ENCODE measurements at regions not wholly inside any gene's neighbourhood (a gene's known extent, or its start where the extent isn't known, plus 50 kb on each side); places are given as distances from the start of the nearest gene placed in this dataset.
"Not testable (repeated sequence)": the region's sequence is repeated elsewhere in the genome, so short reads cannot be mapped to it uniquely, and the experiment has no call there.

DNA sequence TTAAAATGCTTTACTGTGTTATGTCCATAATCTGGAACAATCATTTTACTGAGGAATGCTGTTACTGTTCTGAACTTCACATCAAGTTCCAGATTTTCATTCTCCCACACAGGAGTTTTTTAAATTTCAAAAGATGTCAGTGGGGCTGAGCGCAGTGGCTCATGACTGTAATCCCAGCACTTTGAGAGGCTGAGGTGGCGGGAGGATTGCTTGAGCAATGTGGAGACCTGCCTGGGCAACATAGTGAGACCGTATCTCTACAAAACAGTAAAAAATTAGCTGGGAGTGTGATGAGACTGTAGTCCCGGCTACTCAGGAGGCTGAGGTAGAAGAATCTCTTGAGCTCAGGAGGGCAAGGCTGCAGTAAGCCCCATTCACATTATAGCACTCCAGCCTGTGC lies 177.9 kb upstream of the GOLGA6L22 start:
- not testable (repeated sequence) for H3K27ac ChIP-seq (ENCODE audit: low read depth, low read length, severe bottlenecking)
- WGBS, 2 experiments (ENCODE audit: insufficient coverage in 2 of 2) = 71 to 80% methylated on average over 3 to 4 of the region's 4 CpGs

DNA sequence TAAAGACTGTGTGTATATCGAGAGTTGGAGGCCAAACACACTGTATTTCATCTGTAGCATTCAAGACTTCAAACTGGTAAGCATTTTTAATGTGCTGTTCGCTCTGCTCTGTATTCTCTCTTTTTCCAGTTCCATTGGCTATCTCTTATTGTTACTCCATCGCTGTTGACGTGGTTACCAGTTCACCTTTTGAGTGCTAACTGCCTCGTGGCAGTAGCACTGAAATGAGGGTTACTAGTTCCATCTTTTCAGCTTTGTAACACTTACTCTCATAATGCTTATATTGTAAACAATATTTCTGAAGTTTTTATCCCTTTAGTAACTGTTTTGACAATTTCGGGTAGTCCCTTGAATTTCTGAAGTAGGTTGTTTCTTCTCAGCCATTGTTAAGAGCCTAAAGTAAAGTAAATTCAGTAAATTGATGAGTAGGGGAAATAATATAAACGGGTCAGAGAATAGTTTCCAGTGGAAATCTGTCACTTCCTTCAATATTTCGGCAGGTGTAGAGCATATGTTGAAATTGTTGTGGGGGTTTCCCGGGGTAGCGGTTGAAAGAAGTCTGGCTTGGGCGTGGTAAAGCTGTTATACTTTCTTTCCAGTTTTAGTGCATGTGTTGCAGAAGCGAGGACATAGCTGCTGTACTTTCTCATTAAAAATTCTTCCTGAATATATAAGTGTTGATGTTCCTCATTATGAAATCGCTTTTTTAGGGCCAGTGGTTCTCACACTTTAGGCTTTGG lies 175.7 kb upstream of the GOLGA6L22 start:
- 53 to 64% methylated on average over 4 to 8 of the region's 13 CpGs for WGBS, 2 experiments (ENCODE audit: insufficient coverage in 2 of 2)
- H3K9me3 ChIP-seq (ENCODE audit: control insufficient read depth, low read length) = peaks cover 36% of the 10 kb centered on the region
- not testable (repeated sequence) for H3K4me1 ChIP-seq (ENCODE audit: control insufficient read depth, insufficient read depth, low read length, poor library complexity, severe bottlenecking)

More for the DNA sequence above, 177.9 kb upstream of the GOLGA6L22 start:
- H3K4me3 ChIP-seq (ENCODE audit: extremely low read depth, insufficient read depth, low read length, poor library complexity, severe bottlenecking); H3K4me1 ChIP-seq (ENCODE audit: control insufficient read depth, insufficient read depth, low read length, poor library complexity, severe bottlenecking); H3K36me3 ChIP-seq (ENCODE audit: control insufficient read depth, insufficient read depth, low read length): not testable (repeated sequence)
- H3K9me3 ChIP-seq (ENCODE audit: control insufficient read depth, low read length) = peaks cover 42% of the 10 kb centered on the region

DNA sequence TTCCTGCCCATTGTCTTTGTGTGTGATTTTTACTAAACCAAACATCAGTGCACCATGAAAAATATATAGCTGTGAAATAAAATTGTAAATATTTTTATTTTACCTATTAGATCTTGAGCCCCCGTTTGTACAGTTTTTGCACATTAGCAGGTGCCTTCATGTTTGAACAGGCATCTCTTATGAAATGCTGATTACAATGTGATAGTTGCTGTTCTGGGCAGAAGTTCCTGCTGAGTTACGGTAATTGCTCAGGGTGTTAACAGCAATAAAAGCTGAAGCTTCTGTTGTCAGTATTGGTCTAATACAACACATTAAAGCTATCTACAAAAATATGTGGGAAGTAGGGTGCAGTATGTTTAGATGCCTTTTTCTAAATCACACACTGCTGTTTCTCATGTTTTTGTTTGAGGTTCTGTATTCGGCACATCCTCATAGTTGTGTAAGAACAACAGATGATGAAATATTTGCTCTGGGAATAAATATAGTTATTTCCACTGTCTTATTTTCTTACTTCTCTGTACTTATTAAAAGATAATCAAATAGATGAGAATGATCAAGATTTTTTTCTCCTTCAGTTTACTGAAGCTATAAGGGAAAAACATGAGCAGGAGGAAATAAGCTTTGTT lies 173.8 kb upstream of the GOLGA6L22 start:
- not testable (repeated sequence) for H3K36me3 ChIP-seq (ENCODE audit: control insufficient read depth, insufficient read depth, low read length); H3K27ac ChIP-seq (ENCODE audit: low read depth, low read length, severe bottlenecking); H3K4me1 ChIP-seq (ENCODE audit: control insufficient read depth, insufficient read depth, low read length, poor library complexity, severe bottlenecking); H3K4me3 ChIP-seq (ENCODE audit: extremely low read depth, insufficient read depth, low read length, poor library complexity, severe bottlenecking)
- H3K9me3 ChIP-seq (ENCODE audit: control insufficient read depth, low read length) = peaks cover 36% of the 10 kb centered on the region
- WGBS, 2 experiments (ENCODE audit: insufficient coverage in 2 of 2) = 33 to 71% methylated on average over 1 of the region's 3 CpGs

More for the DNA sequence above, 175.7 kb upstream of the GOLGA6L22 start:
- not testable (repeated sequence) for H3K27ac ChIP-seq (ENCODE audit: low read depth, low read length, severe bottlenecking); H3K36me3 ChIP-seq (ENCODE audit: control insufficient read depth, insufficient read depth, low read length); H3K4me3 ChIP-seq (ENCODE audit: extremely low read depth, insufficient read depth, low read length, poor library complexity, severe bottlenecking)

DNA sequence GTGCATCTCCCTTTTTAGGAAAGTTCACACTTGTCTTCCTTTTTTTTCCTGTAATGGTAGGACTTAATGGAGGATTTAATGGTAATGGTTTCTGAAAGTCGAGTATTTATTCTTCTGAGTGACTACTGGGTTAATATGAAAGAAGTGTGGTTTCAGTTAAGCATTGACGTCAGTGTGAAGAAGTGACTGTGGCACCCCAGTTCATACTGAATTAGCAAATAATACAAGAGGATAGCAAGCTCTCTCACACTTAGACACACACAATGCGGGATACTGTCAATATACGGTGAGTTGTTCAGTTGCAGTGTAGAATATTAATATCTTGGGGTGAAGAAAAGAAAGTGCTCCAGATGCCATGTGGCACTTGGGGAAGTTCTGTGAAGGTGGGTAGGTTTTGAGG lies 167.6 kb upstream of the GOLGA6L22 start:
- H3K27ac ChIP-seq (ENCODE audit: low read depth, low read length, severe bottlenecking); H3K4me1 ChIP-seq (ENCODE audit: control insufficient read depth, insufficient read depth, low read length, poor library complexity, severe bottlenecking); H3K36me3 ChIP-seq (ENCODE audit: control insufficient read depth, insufficient read depth, low read length); H3K4me3 ChIP-seq (ENCODE audit: extremely low read depth, insufficient read depth, low read length, poor library complexity, severe bottlenecking): not testable (repeated sequence)
- peaks cover 42% of the 10 kb centered on the region for H3K9me3 ChIP-seq (ENCODE audit: control insufficient read depth, low read length)
- WGBS, 2 experiments (ENCODE audit: insufficient coverage in 2 of 2) = 20 to 90% methylated on average over 1 to 3 of the region's 4 CpGs

DNA sequence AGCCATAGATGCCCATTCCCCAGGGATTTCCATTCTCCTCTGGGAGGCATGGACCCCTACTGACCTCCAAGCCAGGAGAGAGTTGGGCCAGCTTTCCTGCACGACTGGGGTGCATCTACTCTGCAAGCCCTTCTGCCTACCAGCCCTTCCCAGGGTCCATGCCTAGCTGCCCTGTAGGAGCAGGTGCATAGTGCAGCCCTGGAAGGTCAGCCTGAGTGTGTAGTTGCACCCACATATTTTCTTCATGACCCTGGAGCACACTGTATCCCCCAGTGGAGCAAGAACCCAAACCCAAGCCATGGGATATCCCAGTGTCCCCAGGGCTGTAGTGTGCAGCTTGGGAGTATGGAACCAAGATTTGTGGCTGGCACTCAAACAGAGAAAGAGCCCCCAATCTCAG lies 155.6 kb upstream of the GOLGA6L22 start:
- H3K4me3 ChIP-seq (ENCODE audit: extremely low read depth, insufficient read depth, low read length, poor library complexity, severe bottlenecking); H3K9me3 ChIP-seq (ENCODE audit: control insufficient read depth, low read length); H3K36me3 ChIP-seq (ENCODE audit: control insufficient read depth, insufficient read depth, low read length); H3K4me1 ChIP-seq (ENCODE audit: control insufficient read depth, insufficient read depth, low read length, poor library complexity, severe bottlenecking); H3K27ac ChIP-seq (ENCODE audit: low read depth, low read length, severe bottlenecking): not testable (repeated sequence)
- WGBS, 2 experiments (ENCODE audit: insufficient coverage in 2 of 2) = no CpG with 5 or more reads among the region's 1 CpG
